ENCODE measurements at regions not wholly inside any gene's neighbourhood (a gene's known extent, or its start where the extent isn't known, plus 50 kb on each side); places are given as distances from the start of the nearest gene placed in this dataset.

DNA sequence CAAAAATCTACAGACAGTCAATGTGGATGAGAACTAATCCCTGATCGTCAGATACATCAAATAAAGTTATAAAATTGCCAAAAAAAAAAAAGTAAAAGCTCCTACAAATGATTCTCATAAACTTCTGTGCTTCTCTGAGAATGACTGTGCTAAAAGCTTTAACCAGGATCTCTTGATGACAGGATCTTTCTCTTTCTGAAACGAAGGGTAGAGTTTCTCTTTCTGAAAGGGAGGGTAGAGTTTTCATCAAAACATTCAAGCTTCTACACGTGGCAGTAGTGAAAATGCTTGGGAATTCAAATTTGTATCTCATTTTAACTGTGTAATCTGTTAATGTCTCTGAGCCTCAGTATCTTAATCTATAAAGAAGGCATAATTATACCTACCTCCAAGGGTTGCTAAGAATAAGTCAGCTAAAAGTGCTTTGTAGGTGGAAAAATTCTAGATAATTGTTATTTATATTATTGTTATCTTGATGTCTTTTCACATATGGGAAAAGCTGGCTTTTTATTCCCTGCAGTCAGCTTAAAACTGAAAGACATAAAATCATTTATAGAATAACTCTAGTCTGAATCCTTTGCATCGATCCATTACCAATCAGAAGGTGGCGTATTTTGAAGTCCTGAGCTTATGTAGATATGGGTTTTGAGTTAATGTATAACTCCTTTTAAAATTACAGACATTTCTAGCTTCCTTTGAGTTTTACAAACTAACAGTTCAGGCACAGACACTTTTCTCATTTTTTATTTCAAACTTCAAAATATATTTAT, 157.4 kb downstream of the DACT1 start:
- TF ChIP-seq ZNF274 (IDR thresholded peaks at IDR 0.05; ENCODE audit: low read depth, low read length), result no peak
- H3K4me3 ChIP-seq (ENCODE audit: low read length), result no peak overlapping the region

DNA sequence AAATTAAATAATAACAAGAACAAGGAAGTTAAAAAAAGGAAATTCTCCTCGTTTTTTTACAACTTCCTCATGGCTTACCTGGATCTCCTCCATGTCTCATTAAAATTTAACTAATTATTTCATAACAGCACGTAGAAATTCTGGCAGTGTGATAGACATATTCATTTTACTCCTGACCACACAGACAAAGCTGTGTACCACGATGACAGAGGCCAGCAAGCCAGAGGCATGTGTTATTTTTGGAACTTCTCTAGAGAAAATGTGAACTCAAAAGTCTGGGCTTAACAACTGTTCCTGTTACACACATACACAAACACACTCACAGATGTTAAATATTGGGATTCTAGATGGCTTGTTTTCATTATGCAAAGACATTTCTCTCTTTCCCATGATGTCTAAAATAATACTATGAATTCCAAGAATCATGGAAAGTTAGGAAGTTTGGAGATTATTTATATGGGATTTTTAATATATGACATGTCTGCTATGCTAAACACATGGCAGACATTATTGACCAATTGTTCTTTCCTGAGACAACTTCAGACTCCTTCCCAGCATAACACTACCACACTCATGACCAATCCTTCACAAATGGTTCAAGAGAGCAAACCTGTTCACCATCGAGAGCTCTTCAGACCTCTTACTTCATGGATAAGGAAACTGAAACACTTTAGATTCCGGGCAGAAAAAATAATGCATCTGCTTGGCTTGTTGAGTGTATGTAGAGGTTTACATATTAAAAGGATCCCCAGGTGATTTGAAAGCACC, 158.7 kb downstream of the DACT1 start:
- TF ChIP-seq ZNF274 (IDR thresholded peaks at IDR 0.05; ENCODE audit: low read depth, low read length), result no peak
- peak overlapping the region; percentile 31; the same call in 1 of the 2 replicates for H3K4me3 ChIP-seq (ENCODE audit: low read length)

DNA sequence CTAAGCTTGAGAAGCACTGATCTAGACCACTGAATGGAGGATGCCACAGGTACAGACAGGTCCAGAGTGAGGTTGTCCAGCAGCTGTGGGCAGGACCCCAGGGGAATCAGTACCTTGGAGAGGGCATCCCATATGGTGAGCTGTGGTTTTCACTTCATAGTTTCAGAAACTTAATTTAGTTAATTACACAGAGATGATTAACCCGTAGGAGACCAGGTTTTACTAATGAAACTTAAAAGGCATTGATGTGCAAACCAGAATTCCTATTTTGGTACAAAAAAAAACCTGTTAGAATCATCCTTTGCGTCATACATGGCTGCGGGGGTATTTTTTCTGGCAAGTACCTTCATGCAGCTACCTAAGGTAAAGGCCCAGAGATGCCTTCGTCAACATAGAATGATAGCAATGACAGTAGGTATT, 159.3 kb downstream of the DACT1 start:
- no peak for TF ChIP-seq ZNF274 (IDR thresholded peaks at IDR 0.05; ENCODE audit: low read depth, low read length)
- H3K4me3 ChIP-seq (ENCODE audit: low read length), result peak overlapping the region; percentile 31; the same call in 1 of the 2 replicates

DNA sequence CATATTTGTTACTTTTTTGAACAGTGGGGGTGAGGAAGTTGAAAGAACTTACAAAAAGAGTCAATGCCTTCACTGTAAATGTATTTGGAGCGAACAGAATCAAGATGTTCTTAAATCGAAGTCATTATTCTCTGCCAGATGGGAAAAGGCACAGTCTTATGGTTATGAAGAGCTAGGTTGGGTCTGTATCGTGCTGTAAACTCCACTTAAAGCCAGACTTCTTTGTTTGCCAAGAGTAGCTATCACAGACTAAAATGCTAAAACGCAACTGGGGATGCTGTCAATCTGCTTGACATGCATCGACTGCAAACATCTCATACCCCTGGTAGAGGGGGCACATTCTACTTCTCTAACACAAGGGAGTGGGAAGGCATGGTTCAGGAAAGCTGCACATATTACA, 160.4 kb downstream of the DACT1 start:
- H3K4me3 ChIP-seq (ENCODE audit: low read length), result no peak overlapping the region
- no peak for TF ChIP-seq ZNF274 (IDR thresholded peaks at IDR 0.05; ENCODE audit: low read depth, low read length)

DNA sequence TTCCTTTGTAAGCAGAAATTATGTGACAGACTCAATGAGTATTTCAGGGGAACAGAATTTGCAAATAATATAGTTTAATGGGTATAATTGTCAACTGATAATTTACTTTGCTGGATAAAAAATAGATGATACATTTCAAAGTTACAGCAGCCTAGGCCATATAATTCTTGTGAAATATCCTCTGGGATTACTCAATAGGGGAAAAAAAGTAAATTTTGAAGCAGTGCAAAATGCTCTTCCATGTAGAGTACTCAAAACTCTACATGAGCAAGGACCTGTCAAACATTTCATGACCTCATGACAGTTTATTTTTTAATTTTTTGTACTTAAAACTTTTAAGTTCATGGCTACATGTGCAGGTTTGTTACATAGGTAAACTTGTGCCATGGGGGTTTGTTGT, 163.3 kb downstream of the DACT1 start:
- TF ChIP-seq ZNF274 (IDR thresholded peaks at IDR 0.05; ENCODE audit: low read depth, low read length), result no peak
- H3K4me3 ChIP-seq (ENCODE audit: low read length), result no peak overlapping the region

DNA sequence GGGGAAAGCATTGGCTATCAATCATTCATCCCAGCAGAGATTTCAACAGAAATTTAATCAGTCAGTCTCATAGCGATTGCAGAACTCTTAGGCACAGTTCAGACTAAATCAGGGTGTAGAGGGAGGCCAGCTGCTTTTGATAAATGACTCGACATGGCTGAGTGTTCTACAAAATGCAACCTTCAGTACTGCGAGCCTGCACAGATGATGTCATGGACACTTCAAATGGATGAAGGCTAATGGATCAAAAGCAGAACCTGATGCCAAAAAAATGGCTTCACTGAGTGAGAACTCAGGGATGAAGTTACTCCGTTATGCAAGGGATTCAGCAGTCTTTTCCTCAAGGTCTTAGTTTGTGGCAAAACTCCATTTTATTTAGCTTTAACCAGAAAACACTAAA, 167.3 kb downstream of the DACT1 start:
- no peak overlapping the region for H3K4me3 ChIP-seq (ENCODE audit: low read length)
- TF ChIP-seq ZNF274 (IDR thresholded peaks at IDR 0.05; ENCODE audit: low read depth, low read length), result no peak

DNA sequence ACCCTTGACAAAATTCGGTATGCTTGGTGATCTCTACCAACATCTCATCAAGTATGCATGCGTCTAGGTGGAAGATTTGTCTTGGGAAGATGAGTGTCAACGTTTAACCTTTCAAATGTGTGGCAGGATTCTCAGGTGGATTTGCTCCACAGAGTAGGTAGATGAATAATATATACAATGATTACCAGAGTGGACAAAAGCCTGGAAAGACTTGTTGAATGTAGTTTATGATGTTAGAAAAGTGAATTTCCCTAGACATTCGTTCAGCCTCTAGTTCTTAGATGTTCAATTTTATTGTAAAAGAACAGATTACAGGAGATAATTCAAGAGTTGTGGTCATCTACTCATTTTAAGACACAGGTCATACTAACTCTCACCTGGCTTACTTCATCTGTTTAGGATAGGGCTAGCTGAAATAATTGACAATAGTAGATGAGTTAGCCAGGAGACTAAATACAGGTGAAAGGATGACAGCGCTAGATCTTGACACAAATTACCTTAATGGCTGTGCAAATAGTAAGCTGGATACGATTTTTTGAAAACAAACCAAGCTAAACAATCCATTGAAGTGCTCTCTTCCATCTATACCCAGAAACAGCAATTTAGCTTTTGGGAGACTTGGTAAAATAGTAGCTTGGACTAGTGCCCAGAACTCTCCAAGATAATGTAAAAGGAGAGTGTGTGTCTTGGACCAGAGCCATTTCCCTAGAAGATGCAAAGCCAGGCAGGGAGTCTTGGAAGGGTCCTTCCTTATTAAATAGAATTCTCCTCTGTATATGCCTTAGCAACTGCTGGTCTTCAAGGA, 168.0 kb downstream of the DACT1 start:
- no peak for TF ChIP-seq ZNF274 (IDR thresholded peaks at IDR 0.05; ENCODE audit: low read depth, low read length)
- no peak overlapping the region for H3K4me3 ChIP-seq (ENCODE audit: low read length)

DNA sequence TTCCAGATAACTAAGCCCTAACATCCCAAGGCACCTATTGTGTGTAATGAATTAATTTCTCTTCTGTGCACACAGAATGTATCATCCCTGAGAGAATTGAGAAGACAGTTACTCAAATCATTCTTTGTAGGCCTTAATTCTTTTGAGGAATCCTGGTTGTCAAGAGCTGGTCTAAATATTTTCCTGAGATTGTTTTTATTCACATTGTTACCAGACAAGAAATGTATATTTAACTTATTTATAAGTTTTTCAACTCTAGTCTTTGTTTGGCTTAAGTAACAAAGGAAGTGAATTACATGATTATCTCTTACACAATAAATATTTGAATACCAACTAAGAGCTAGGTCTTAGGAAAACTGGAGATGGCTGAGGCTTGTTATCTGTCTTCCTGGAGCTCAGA, 169.4 kb downstream of the DACT1 start:
- H3K4me3 ChIP-seq (ENCODE audit: low read length), result no peak overlapping the region
- no peak for TF ChIP-seq ZNF274 (IDR thresholded peaks at IDR 0.05; ENCODE audit: low read depth, low read length)

DNA sequence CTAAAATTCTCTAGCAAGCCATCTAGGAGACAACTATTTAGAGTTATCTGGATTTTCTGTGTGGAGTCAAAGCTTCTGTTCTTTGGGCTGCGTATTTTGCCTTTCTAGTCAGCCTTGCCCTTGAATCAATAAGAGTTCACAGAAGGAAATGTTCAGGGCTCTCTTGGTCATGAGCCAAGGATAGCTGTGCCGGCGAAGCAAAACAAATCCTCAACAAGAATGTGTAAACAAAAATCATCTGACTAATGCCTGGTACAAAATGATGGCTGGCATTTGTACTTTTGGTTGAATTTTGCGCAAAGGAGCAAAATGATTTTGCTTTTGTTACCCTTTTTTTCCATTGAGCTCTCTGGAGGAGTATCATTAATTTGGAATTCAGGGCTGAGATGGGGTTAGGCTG, 171.1 kb downstream of the DACT1 start:
- no peak overlapping the region for H3K4me3 ChIP-seq (ENCODE audit: low read length)
- no peak for TF ChIP-seq ZNF274 (IDR thresholded peaks at IDR 0.05; ENCODE audit: low read depth, low read length)

DNA sequence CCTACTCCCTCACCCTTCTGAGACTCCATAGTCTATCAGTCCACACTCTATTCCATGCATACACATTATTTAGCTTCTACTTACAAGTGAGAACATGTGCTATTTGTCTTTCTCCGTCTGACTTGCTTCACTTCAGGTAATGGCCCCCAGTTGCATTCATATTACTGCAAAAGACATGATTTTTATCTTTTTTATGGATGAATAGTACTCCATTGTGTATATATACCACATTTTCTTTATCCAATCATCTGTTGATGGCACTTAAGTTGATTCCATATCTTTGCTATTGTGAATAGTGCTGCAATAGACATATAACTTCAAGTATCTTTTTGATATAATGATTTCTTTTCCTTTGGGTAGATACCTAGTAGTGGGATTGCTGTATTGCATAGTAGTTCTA, 171.8 kb downstream of the DACT1 start:
- TF ChIP-seq ZNF274 (IDR thresholded peaks at IDR 0.05; ENCODE audit: low read depth, low read length), result no peak
- no peak overlapping the region for H3K4me3 ChIP-seq (ENCODE audit: low read length)

DNA sequence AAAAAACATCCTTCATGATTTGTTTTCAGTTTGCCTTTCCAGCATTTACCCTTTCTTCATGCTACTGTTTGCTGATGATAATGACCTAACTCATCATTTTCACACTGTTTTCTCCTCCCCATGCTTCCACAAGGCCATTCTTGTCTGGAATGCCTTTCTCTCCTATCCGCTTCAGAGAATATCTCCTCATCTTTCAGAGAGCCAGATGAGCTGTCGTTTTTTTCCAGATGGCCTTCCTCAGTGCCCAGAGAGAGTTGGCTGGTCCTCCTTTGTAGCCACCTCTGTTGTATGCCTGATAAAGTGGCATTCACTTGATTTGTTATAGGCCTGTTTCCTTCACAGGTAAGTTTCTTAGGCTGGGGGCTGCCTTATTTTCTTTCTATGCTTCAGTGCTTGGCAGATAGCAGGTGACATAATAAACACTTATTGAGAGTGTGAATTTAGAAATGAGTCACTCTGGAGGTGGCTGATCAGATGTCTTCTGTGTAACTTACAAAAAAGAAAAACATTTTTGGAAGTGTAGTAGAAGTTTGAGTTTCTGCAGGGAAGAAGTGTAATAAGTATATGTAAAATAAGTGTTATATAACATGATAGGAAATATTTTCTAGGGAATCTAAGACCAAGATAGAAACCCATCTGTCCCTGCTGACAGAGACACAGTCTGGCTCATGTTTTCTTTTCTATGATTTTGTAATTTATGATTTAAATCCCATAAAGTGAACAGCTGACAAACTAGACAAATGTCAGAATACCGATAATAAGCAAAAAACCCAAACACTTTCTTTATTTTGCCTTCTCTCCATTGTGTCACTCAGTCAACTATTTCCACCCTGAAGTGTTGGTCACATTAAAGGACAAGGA, 174.5 kb downstream of the DACT1 start:
- H3K4me3 ChIP-seq (ENCODE audit: low read length), result no peak overlapping the region
- no peak for TF ChIP-seq ZNF274 (IDR thresholded peaks at IDR 0.05; ENCODE audit: low read depth, low read length)

DNA sequence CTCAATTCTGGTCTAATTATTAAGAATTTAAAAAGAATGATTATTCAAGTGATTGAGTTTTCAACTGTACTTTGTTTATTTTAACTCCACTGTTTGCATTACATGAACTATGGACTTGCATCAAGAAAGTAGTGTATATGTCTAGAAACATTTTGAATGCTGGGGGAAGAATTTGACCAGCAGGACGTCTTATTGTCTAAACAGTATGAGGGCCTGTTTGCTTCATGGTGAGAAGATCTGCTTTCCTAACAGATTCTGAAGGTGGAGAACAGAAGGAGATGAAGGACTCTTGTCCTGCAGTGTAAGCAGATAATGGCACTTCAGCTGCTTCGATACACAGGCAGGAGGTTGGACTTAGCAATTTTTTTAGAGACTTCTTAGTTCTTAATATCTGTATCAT, 176.0 kb downstream of the DACT1 start:
- H3K4me3 ChIP-seq (ENCODE audit: low read length), result no peak overlapping the region
- TF ChIP-seq ZNF274 (IDR thresholded peaks at IDR 0.05; ENCODE audit: low read depth, low read length), result no peak

DNA sequence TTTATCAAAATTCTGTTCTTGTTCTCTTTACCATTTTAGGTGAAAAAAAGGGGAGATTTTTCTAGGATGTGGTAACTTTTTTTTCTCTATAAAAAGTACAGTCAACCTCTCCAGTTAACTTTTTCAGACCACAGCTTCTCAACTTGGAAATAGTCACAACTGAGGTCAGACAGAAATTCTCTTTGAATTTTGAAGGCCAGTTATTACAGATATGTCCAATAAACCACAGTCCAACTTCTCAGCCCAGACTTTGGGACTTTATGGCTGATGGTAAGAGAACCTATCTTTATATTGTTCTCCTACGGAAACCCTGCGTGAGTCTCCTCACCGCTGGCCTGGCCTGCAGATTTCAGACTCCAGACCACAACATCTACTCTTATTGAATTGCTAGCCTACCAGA, 176.7 kb downstream of the DACT1 start:
- TF ChIP-seq ZNF274 (IDR thresholded peaks at IDR 0.05; ENCODE audit: low read depth, low read length), result no peak
- H3K4me3 ChIP-seq (ENCODE audit: low read length), result no peak overlapping the region
